ENCODE measurements at regions not wholly inside any gene's neighbourhood (a gene's known extent, or its start where the extent isn't known, plus 50 kb on each side); places are given as distances from the start of the nearest gene placed in this dataset.

DNA sequence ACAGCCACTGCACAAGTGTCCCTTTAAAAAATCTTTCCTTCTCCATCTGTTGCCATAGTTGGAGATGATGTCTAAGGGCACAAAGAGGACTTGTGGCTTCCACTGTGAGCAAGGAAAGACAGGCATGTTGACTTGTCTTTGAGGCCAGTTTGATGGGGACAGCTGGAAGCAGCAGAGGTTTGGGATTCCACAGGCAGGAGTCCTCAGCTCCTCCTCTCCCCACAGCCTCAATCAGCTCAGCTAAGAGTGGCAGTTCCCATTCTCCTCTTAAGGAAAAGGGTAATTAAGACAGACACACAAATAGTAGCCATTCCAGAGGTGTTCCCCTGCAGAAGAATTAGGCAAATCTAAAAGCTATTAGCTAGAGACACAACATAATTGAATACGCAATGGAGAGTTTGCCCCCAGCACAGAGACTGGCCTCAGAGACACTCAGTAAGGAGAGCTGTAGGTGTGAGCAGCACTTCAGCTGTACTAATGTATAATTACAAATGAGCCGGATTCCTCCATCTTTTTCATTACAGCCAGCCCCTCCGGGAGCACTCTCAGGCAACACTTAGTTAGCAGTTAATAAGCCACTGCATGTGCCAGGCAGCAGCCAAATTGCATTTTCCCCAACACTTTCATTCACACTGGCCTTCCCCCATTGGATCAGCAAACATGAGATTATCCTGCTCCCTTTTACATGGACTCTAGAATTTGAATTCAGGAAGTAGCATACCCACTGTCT, 434.0 kb downstream of the FOXO1 start:
- no peak for DNase-seq

- no peak for DNase-seq
These were observed 432.7 kb downstream of the FOXO1 start for GRCh38 chr13:40233731-40234195.

- no peak for DNase-seq
These were observed 431.2 kb downstream of the FOXO1 start for GRCh38 chr13:40235160-40235796.

DNA sequence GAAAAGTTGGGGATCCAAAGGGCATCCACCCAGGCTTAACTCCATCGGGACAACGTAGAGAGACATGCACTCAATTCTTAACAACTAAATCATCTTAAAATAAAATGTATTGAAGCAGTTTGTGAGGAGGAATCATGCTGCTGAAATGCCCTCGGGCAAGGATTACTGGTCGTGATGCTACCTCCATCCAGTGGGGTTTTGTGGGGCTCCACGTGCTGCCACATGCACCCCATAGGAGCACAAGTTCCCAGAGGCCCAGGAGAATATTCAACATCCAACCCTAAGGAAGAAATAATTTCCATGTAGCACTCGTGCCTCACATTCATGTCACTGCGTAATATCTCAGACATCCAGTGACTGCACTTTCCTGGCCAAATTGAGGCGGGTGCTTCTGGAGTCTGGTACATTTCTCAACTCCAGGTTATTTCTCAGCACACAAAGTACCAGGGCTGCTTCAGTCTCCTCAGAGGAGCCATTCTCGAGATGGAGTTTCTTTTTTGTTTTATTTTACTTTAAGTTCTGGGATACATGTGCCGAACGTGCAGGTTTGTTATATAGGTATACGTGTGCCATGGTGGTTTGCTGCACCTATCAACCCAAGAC, 429.8 kb downstream of the FOXO1 start:
- DNase-seq: no peak

- DNase-seq: no peak
These were observed 427.7 kb downstream of the FOXO1 start for GRCh38 chr13:40238761-40239160.

- DNase-seq: no peak
These were observed 426.1 kb downstream of the FOXO1 start for GRCh38 chr13:40240293-40240692.

GRCh38 chr13:40241125-40241798, 425.2 kb downstream of the FOXO1 start:
- DNase-seq: no peak

DNA sequence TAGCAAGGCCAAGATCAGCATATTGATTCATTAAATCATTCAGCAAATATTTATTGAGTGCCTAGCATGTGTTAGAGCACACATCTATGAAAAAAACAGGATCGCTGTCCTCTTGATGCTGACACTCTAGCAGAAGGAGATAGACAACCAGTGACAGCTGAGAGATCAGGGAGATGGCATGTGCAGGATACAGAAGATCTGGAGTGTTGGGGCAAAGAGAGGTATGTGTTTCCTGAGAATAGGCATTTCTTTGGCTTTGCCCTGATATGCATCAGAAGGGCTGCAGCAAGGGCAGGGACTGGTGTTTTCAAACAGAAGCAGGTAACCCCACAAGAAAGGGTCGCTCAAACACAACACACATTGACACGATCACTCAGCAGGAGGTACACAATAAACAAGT, 423.4 kb downstream of the FOXO1 start:
- no peak for DNase-seq

DNA sequence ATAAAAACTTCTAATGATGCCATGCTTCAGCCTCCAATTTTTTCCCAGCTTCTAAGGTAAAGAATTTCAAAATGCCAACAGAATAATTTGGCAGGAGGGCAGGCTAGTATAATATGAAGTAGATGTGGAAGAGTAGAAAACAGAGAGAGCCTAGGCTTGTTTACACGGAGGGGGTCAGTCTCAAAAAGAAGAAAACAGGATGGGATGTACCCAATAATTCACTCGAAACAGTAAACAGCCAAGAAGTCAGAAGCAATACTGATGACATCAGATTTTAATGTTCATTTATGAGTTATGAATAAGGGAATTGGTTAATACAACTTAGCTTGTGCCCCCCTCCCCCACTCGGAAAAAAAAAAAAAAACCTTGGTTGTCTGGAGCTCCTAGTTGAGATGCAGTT, 422.5 kb downstream of the FOXO1 start:
- no peak for DNase-seq

GRCh38 chr13:40245567-40245966, 420.9 kb downstream of the FOXO1 start:
- no peak for DNase-seq

DNA sequence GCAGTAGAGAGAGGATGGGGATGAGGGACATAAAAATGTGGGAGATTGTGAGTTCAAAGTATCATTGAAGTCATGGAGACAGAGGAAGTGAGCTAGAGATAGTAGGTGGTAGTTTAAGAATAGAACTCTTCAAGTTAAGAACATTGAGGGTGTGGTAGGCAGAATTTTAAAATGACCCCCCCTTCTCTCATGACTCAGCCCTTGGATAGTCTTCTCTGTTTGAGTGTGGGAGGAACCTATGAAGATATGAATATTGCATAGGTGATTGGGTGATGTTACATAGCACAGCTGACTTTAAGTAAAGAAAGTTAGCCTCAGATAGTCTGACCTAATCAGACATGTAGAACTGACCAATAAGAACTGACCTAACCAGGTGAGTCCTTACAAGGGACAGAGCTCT, 418.6 kb downstream of the FOXO1 start:
- no peak for DNase-seq

GRCh38 chr13:40251343-40252032, 415.0 kb downstream of the FOXO1 start:
- DNase-seq: no peak

GRCh38 chr13:40252241-40252640, 414.2 kb downstream of the FOXO1 start:
- DNase-seq: no peak

DNA sequence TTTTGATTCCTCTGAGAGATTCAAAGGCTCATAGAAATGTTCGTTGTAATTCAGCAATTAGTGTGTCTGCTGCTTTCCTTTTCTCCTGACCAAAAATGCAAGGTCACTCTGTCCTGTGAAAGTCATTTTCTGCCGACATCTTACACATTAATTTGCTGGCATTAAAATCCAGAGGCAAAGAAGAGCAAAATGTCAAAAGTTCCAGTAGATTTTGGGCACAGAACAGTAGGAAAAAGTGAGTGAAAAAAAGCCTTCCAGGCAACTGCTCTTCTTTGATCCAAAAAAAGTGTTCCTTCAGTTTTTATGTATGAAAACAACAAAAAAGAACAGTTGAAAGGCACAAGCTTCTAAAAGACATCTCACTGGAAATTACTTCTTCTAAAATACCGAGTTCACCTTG, 413.8 kb downstream of the FOXO1 start:
- DNase-seq: no peak

- no peak for DNase-seq
These were observed 412.0 kb downstream of the FOXO1 start for GRCh38 chr13:40254394-40254793.

DNA sequence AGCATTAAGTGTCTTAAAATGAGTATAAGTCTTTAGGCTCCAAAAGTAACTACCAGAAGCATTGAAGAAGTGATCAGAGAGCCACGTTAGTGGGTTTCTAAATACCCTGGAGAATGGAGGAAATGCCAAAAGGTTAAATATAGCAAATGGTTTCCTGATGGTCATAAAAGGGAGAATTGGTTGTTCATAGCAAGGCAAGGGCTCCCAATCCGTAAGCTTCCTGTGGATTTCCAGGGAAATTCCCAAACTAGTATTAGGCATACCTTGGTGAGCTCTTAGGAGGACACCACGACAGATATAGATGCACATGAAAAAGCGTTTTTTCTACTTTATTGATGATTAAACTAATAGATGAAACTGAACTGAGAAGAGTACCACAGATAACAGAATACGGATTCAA, 410.9 kb downstream of the FOXO1 start:
- DNase-seq: no peak

GRCh38 chr13:40259899-40260298, 406.5 kb downstream of the FOXO1 start:
- DNase-seq: no peak

DNA sequence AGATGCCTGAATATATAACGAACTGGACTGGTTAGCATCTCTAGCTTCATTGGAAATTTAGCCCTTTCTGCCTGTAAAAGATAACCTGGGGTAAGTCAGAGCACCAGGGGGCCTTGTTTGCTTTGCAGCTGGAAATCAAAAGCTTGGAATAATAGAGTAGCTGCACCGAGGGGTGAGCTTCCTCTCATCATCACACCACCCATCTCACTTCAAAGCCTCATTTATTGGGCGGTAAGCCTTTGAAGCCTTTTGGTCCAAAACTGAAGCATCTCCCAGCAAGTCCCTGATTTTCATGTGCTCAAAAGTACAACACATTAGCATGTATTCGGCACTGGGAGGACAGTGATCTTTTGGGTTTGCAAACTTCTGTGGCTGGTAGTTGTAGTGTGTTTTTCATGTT, 405.1 kb downstream of the FOXO1 start:
- no peak for DNase-seq

DNA sequence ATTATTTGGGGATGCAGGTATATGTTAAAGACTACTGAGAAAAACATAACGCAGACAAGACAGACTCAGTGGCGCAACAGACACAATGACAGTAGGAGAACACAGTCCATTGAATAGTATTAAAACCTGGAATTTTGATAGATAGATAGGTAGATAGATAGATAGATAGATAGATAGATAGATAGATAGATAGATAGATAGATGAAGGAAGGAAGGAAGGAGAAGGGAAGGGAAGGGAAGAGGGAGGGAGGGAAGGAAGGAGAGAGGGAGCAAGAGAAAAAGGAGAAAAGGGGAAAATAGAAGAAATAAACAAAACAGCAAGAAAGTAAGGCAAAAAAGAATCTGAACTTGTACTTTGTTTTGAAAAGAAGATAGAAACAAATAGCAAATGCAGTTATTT, 404.5 kb downstream of the FOXO1 start:
- DNase-seq: no peak

- DNase-seq: no peak
These were observed 397.4 kb downstream of the FOXO1 start for GRCh38 chr13:40269086-40269485.

- DNase-seq: no peak
These were observed 395.7 kb downstream of the FOXO1 start for GRCh38 chr13:40270726-40271125.

DNA sequence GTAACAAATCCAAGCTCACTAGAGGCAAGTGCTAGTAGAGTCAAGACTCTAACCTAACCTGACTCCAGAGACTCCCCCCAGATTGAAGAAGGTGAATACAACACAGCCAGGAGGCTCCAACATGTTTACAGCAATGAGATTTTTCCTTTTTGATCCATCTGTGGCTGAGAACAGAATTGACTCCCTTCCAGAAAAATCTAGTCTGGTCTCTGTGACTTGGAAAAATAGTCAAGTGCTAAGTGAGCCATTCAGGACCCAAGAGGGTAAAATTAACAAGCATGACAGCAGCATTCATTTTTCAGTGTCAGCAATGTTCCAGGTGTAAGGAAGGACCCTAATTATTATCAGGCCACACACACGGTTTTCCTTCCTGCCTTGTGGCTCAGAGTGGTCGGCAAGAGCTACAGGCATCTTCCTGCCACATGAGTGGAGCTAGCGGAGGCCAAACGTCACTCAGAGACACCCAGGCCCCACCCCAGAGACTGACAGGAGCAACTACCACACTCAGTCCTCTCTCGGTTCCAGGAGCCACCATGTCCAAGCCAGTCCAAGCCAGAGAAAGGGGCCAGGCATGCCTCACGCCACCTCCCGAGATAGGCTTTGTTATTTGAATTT, 395.1 kb downstream of the FOXO1 start:
- no peak for DNase-seq

Measured in activated effector memory CD4-positive, alpha-beta T cell treated with Interleukin-2 at 50 U/mL for 16 hours (primary cell).